Cerebellar cortex (tissue), 1 donor: ENCODE measurements at regions not wholly inside any gene's neighbourhood (a gene's known extent, or its start where the extent isn't known, plus 50 kb on each side); places are given as distances from the start of the nearest gene placed in this dataset.
"Not testable (repeated sequence)": the region's sequence is repeated elsewhere in the genome, so short reads cannot be mapped to it uniquely, and the experiment has no call there.

Source experiments
- DNase-seq: peaks from one replicate; pipeline ENCODE4 v3.0.0-alpha.2; 2015; ENCODE audit warnings: low spot score

DNA sequence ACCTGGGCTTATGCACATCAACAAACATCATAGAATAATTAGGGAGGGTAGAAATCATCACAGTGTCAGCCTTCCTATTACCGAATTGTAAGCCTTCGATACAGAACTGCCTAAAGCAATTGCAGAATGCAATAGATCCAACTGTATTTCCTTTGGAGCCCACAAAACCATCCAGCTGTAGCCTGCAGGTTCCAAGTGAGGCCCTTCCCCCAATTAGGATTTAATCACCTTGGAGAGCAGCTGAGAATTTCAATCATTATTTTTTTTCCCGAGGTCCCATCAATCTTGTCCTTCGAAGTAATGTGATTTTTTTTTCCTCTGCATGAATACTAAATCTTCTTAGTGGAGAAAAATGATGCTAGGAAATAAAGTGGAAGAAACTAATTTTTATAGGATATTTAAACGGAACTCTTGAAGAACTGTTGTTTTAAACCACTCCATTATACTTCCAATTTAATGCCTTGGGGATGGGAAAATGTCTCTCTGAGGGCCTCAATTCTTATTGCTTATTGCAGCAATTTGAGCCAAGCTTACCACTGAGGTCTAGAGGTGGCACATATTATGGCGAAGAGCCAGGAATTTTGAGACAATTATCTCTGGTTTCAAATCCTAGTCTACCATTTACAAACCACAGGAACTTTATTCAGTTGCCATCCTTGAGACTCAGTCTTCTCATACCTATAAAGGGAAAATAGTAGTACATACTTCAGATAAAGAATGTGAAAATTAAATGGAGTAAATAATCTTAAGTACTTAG lies 953.4 kb upstream of the IGFBP7 start:
- no peak for DNase-seq

GRCh38 chr4:58061967-58062366 lies 951.8 kb upstream of the IGFBP7 start:
- no peak for DNase-seq

GRCh38 chr4:58050439-58050838 lies 940.3 kb upstream of the IGFBP7 start:
- no peak for DNase-seq

DNA sequence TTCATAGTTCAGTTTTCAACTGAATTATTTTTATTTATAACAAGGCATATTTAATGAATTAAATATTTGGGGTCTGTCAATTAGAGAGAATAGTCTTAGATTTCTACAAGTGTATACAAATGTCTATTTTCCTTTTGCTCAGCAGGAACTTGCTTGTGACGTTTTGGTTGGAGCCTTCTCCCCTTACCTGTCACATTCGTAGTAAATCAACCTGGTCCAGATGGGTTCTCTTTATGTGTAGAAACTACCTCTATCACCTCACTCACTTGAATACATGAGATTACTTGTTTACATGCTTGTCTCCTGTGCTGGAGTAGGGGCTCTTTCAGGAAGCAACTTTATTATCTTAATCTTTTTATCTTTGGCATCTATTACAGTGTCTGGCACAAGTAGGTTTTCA lies 938.3 kb upstream of the IGFBP7 start:
- DNase-seq = no peak

GRCh38 chr4:58042176-58042575 lies 932.0 kb upstream of the IGFBP7 start:
- no peak for DNase-seq

- no peak for DNase-seq
These were observed 883.8 kb upstream of the IGFBP7 start for GRCh38 chr4:57993944-57994343.

- DNase-seq = no peak
These were observed 879.2 kb upstream of the IGFBP7 start for GRCh38 chr4:57989430-57989829.

GRCh38 chr4:57985161-57985560 lies 875.0 kb upstream of the IGFBP7 start:
- no peak for DNase-seq

DNA sequence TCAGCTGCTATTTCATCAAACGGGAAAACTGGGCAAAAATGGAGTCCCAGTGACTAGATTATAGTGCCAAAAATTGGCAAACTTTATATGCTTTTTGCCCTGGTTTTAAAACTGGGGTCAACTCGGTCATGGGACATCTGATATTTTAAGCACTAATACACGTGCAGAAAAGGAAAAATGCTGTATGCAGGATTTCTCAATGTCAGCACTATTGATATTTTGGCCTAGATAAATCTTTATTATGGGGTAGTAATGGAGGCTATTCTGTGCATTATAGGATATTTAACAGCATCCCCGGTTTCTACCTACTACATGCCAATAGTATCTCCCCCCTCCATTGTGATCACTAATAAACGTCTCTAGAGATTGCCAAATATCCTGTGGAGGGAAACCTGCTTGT lies 870.9 kb upstream of the IGFBP7 start:
- no peak for DNase-seq

GRCh38 chr4:57974821-57975220 lies 864.6 kb upstream of the IGFBP7 start:
- DNase-seq = no peak

GRCh38 chr4:57973819-57974218 lies 863.6 kb upstream of the IGFBP7 start:
- no peak for DNase-seq

DNA sequence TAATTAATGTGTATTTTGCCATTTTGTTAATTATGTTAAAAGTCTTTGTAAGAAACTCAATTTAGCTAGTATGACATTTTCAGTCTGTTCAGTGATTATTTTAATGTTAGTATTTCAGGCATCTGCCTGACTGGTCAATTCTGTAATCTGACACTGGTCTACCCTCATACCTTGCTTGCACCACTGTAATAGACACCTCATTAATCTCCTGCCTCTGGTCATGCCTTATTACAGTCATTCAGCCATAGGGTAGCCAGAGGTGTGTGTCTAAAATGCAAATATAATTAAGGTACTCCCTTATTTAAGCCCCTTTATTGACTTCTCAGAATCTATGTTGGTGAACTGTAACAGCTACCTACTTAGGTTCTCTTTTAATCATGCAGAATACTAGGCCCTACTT lies 861.1 kb upstream of the IGFBP7 start:
- DNase-seq = no peak

DNA sequence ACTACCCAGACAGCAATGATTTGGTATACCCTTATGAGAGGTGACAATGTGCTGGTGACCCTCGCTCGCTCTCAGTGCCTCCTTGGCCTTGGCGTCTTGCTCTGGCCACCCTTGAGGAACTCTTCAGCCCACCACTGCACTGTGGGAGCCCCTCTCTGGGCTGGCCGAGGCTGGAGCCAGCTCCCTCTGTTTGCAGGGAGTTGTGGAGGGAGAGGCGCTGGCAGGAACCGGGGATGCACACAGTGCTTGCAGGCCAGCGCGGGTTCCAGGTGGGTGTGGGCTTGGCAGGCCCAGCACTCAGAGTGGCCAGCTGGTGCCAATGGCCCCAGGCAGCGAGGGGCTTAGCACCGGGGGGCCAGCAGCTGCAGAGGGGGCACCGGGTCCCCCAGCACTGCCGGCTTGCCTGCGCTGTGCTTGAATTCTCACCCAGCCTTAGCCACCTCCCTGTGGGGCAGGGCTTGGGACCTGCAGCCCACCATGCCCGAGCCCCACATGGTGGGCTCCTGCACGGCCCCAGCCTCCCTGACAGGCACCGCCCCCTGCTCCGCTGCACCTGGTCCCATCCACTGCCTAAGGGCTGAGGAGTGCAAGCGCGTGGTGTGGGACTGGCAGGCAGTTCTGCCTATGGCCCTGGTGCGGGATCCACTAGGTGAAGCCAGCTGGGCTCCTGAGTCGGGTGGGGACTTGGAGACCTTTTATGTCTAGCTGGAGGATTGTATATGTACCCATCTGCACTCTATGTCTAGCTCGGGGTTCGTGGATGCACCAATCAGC lies 857.0 kb upstream of the IGFBP7 start:
- no peak for DNase-seq

DNA sequence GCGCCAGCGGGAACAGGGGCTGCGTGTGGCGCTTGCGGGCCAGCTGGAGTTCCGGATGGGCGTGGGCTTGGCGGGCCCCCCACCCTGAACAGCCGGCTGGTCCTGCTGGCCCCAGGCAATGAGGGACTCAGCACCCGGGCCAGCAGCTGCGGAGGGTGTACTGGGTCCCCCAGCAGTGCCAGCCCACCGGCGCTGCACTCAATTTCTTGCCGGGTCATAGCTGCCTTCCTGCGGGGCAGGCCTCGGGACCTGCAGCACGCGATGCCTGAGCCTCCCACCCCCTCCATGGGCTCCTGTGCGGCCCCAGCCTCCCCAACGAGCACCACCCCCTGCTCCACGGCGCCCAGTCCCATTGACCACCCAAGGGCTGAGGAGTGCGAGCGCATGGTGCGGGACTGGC lies 855.2 kb upstream of the IGFBP7 start:
- DNase-seq = not testable (repeated sequence)

- no peak for DNase-seq
These were observed 835.1 kb upstream of the IGFBP7 start for GRCh38 chr4:57945298-57945697.

- no peak for DNase-seq
These were observed 833.5 kb upstream of the IGFBP7 start for GRCh38 chr4:57943682-57944081.

GRCh38 chr4:57937326-57937725 lies 827.1 kb upstream of the IGFBP7 start:
- not testable (repeated sequence) for DNase-seq

GRCh38 chr4:57926311-57926710 lies 816.1 kb upstream of the IGFBP7 start:
- no peak for DNase-seq

DNA sequence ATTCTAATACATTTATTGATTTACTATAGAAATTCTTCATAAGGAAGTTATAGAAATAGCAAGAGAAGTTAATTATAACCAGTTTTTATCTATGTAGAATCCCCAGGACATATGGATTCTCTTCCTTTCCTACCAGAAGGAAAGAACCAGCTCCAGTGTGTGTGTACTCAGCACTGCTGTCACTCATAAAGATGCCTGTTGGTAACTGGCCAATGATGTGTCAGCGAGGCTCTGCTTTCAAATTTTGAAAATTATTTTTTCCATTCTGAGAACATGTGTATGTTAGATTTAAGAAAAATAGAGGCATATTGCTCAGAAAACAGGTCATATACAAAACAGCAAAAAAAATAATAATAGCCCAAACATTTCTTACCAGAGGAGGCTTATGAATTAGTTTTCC lies 814.8 kb upstream of the IGFBP7 start:
- DNase-seq = no peak

GRCh38 chr4:57916479-57916878 lies 806.3 kb upstream of the IGFBP7 start:
- no peak for DNase-seq

DNA sequence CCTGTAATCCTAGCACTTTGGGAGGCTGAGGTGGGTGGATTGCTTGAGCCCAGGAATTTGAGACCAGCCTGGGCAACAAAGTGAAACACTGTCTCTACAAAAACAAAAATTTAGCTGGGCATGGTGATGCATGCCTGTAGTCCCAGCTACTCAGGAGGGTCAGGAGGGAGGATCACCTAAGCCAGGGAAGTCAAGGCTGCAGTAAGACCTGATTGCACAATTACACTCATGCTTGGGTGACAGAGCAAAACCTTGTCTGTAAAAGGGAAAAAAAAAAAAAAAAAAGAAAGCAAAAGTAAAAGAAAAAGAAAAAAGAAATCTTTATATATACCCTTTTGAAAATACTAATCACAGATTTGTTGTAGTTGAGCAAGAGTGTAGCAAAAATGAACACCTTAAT lies 801.0 kb upstream of the IGFBP7 start:
- no peak for DNase-seq

- no peak for DNase-seq
These were observed 800.0 kb upstream of the IGFBP7 start for GRCh38 chr4:57910151-57910550.

DNA sequence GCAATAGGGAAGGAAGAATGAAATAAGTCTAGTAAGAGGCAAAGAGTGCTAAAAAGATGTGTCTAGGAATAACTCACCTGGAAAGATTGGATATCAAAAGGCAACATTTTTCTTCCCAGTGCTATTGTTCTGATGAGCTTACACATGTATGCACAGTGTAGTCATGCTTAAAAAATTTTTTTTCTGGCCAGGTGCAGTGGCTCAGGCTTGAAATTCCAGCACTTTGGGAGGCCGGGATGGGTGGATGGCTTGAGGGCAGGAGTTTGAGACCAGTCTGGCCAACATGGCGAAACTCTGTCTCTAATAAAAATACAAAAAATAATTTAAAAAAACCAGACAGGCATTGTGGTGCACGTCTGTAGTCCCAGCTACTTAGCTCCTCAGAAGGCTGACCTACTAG lies 795.8 kb upstream of the IGFBP7 start:
- DNase-seq = no peak

DNA sequence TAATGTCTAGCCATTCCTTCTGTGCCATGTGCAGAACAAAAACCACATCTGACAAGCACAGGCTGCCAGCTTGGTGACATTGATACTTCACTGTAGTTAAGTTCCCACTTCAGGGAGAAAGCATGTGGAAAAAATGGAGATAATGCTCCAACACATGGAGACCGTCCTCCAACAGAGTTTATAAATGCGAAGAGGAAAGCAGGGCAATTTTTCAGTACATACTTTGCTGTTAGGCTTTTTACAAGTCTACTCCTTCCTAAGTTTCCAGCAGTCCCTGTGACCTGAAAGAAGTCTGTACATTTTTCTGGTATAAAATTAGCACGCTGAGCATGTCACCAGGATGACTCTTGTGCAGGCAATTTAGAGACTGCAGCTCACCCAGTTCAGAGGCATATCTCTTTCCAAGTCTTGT lies 766.9 kb upstream of the IGFBP7 start:
- DNase-seq = no peak
